ENCODE measurements at regions not wholly inside any gene's neighbourhood (a gene's known extent, or its start where the extent isn't known, plus 50 kb on each side); places are given as distances from the start of the nearest gene placed in this dataset.

- no peak for TF ChIP-seq CTCF (IDR thresholded peaks at IDR 0.05 in 8 of 11, conservative IDR thresholded peaks at IDR 0.05 in 3 of 11)
- TF ChIP-seq POLR2A (IDR thresholded peaks at IDR 0.05), result no peak
- no peak for TF ChIP-seq POLR2AphosphoS5 (IDR thresholded peaks at IDR 0.05)
Observed at GRCh38 chr6:146965110-146965689, 239.0 kb upstream of the STXBP5 start.

All from spleen (tissue), 7 donors.